HEK293 (cell line): ENCODE measurements at regions not wholly inside any gene's neighbourhood (a gene's known extent, or its start where the extent isn't known, plus 50 kb on each side); places are given as distances from the start of the nearest gene placed in this dataset.

Experiments used
- CTCF ChIA-PET: fragments of 350-600 bp; formaldehyde crosslinking; extraction: SDS; loops from one replicate; lab custom pipeline; 2021; ENCODE audit warnings: antibody characterized with exemption; lab: Yijun Ruan, JAX
- POLR2A ChIA-PET: fragments of 300-600 bp; formaldehyde crosslinking; extraction: SDS; loops from one replicate; lab custom pipeline; 2020; ENCODE audit warnings: antibody characterized with exemption, inconsistent platforms; lab: Yijun Ruan, JAX
- H3K27ac ChIP-seq: fragments of 200-500 bp; sonication (Bioruptor generic); 2 replicates; pipeline ENCODE4 v1.5.1; 2014; ENCODE audit warnings: low read depth, low read length, control low read depth, inconsistent platforms; ENCODE audit errors: extremely low read depth
- H3K36me3 ChIP-seq, 2 experiments: fragments of 200-500 bp in 1 of 2; sonication (Bioruptor generic) in 1 of 2; 1 replicate in 1 of 2; 2 replicates in 1 of 2; pipeline ENCODE4 v1.5.1; 2014 to 2017; ENCODE audit warnings: inconsistent platforms in 2 of 2, low read length in 2 of 2; ENCODE audit not compliant: control insufficient read depth in 2 of 2, insufficient read depth in 1 of 2
- H3K4me1 ChIP-seq: fragments of 200-500 bp; sonication (Bioruptor generic); 2 replicates; pipeline ENCODE4 v1.5.1; 2014; ENCODE audit warnings: mild to moderate bottlenecking, low read length, inconsistent platforms; ENCODE audit not compliant: control insufficient read depth, insufficient read depth
- H3K4me3 ChIP-seq: 2 replicates; pipeline ENCODE4 v1.5.1; 2011; ENCODE audit warnings: low read depth, mild to moderate bottlenecking, control low read depth, low read length, moderate library complexity
- H3K9me3 ChIP-seq: fragments of 200-500 bp; sonication (Bioruptor generic); 2 replicates; pipeline ENCODE4 v1.5.1; 2014; ENCODE audit warnings: low read depth, low read length, inconsistent platforms; ENCODE audit not compliant: control insufficient read depth, insufficient read depth
- AEBP2 ChIP-seq: fragments of 450-650 bp; formaldehyde crosslinking; IDR thresholded peaks from 2 replicates; pipeline ENCODE4 v1.5.1; 2016; ENCODE audit warnings: missing biosample characterization, missing genetic modification characterization, borderline replicate concordance
- ATF2 ChIP-seq: fragments of 450-650 bp; formaldehyde crosslinking; IDR thresholded peaks from 2 replicates; pipeline ENCODE4 v1.5.1; 2016; ENCODE audit warnings: missing biosample characterization, missing genetic modification characterization, low read depth
- GLIS1 ChIP-seq: fragments of 450-650 bp; formaldehyde crosslinking; IDR thresholded peaks from 2 replicates; pipeline ENCODE4 v1.5.1; 2016; ENCODE audit warnings: missing biosample characterization, missing genetic modification characterization
- GLIS2 ChIP-seq: fragments of 450-650 bp; formaldehyde crosslinking; IDR thresholded peaks from 2 replicates; pipeline ENCODE4 v1.5.1; 2016; ENCODE audit warnings: missing biosample characterization, missing genetic modification characterization
- KLF10 ChIP-seq: fragments of 450-650 bp; IDR thresholded peaks from 2 replicates; pipeline ENCODE4 v1.5.1; 2018; ENCODE audit warnings: missing biosample characterization, mild to moderate bottlenecking, missing genetic modification characterization
- OSR2 ChIP-seq: fragments of 450-650 bp; formaldehyde crosslinking; IDR thresholded peaks from 2 replicates; pipeline ENCODE4 v1.5.1; 2016; ENCODE audit warnings: missing biosample characterization, missing genetic modification characterization
- PRDM1 ChIP-seq: fragments of 450-650 bp; formaldehyde crosslinking; IDR thresholded peaks from 2 replicates; pipeline ENCODE4; 2016; ENCODE audit warnings: missing biosample characterization, missing genetic modification characterization
- PRDM2 ChIP-seq: fragments of 450-650 bp; formaldehyde crosslinking; IDR thresholded peaks from 2 replicates; pipeline ENCODE4 v1.5.1; 2016; ENCODE audit warnings: missing biosample characterization, missing genetic modification characterization, borderline replicate concordance
- WT1 ChIP-seq: fragments of 450-650 bp; formaldehyde crosslinking; IDR thresholded peaks from 2 replicates; pipeline ENCODE4 v1.5.1; 2016; ENCODE audit warnings: missing biosample characterization, missing genetic modification characterization
- ZBTB48 ChIP-seq: fragments of 450-650 bp; formaldehyde crosslinking; IDR thresholded peaks from 2 replicates; pipeline ENCODE4 v1.5.1; 2016; ENCODE audit warnings: missing biosample characterization, missing genetic modification characterization
- ZNF221 ChIP-seq: fragments of 450-650 bp; formaldehyde crosslinking; IDR thresholded peaks from 2 replicates; pipeline ENCODE4 v1.5.1; 2017; ENCODE audit warnings: missing biosample characterization, missing genetic modification characterization, borderline replicate concordance
- ZNF280C ChIP-seq: fragments of 450-650 bp; formaldehyde crosslinking; IDR thresholded peaks from 2 replicates; pipeline ENCODE4 v1.5.1; 2016; ENCODE audit warnings: missing biosample characterization, missing genetic modification characterization
- ZNF341 ChIP-seq: fragments of 450-650 bp; formaldehyde crosslinking; IDR thresholded peaks from 2 replicates; pipeline ENCODE4; 2016; ENCODE audit warnings: low read depth, missing biosample characterization, missing genetic modification characterization
- ZNF404 ChIP-seq: fragments of 450-650 bp; formaldehyde crosslinking; IDR thresholded peaks from 2 replicates; pipeline ENCODE4 v1.5.1; 2017; ENCODE audit warnings: missing biosample characterization, missing genetic modification characterization
- ZNF521 ChIP-seq: fragments of 450-650 bp; formaldehyde crosslinking; IDR thresholded peaks from 2 replicates; pipeline ENCODE4 v1.5.1; 2017; ENCODE audit warnings: missing biosample characterization, mild to moderate bottlenecking, missing genetic modification characterization
- ZNF555 ChIP-seq: fragments of 450-650 bp; formaldehyde crosslinking; conservative IDR thresholded peaks from 2 replicates; pipeline ENCODE4 v1.5.1; 2017; ENCODE audit warnings: missing biosample characterization, mild to moderate bottlenecking, missing genetic modification characterization, inconsistent platforms
- ZSCAN18 ChIP-seq: fragments of 450-650 bp; formaldehyde crosslinking; IDR thresholded peaks from 2 replicates; pipeline ENCODE4 v1.5.1; 2016; ENCODE audit warnings: missing biosample characterization, missing genetic modification characterization
- ZXDB ChIP-seq: fragments of 450-650 bp; formaldehyde crosslinking; IDR thresholded peaks from 2 replicates; pipeline ENCODE4 v1.5.1; 2016; ENCODE audit warnings: missing biosample characterization, missing genetic modification characterization

GRCh38 chr1:101290922-101291561, 54.2 kb downstream of the S1PR1 start:
- Histone ChIP-seq H3K36me3 (no peaks in the 10 kb centered on the region), H3K9me3 (no peaks in the 10 kb centered on the region), H3K4me3 (no peak overlapping the region), H3K27ac (peak overlapping the region; percentile 61), H3K4me1 (peaks cover 14% of the 10 kb centered on the region)
- POLR2A ChIA-PET, result interaction anchor here (1.2 kb wide), 1 partner anchor 394 kb away, joined by 3 read pairs; no protein-coding TSS in a partner anchor
- CTCF ChIA-PET, result interaction anchor here (0.6 to 4.6 kb wide), 13 partner anchors 8 to 622 kb away, joined by 3 to 24 read pairs (median 4); no protein-coding TSS in a partner anchor
- TF ChIP-seq ZNF555 (no peak), ZNF521 (tag by site-specific recombination) (no peak), OSR2 (tag by site-specific recombination) (no peak), ZNF341 (tag by site-specific recombination) (0 out of 2 replicates have a peak, but pooled peaks have one; percentile 33), ZNF221 (no peak)

- POLR2A ChIA-PET, result interaction anchor here (1.2 kb wide), 1 partner anchor 395 kb away, joined by 3 read pairs; no protein-coding TSS in a partner anchor
- CTCF ChIA-PET, result interaction anchor here (0.6 to 4.6 kb wide), 4 partner anchors 12 to 371 kb away, joined by 3 to 24 read pairs (median 4); no protein-coding TSS in a partner anchor
- Histone ChIP-seq H3K27ac (peak overlapping the region; percentile 61), H3K4me3 (no peak overlapping the region), H3K36me3 (no peaks in the 10 kb centered on the region), H3K4me1 (peaks cover 14% of the 10 kb centered on the region), H3K9me3 (no peaks in the 10 kb centered on the region)
- TF ChIP-seq GLIS2 (tag by site-specific recombination) (no peak), ZBTB48 (tag by site-specific recombination) (no peak), ZNF404 (tag by site-specific recombination) (no peak), ZNF280C (tag by site-specific recombination) (no peak), PRDM2 (tag by site-specific recombination) (no peak), ZXDB (tag by site-specific recombination) (0 out of 2 replicates have a peak, but pooled peaks have one; percentile 56), ZSCAN18 (tag by site-specific recombination) (no peak), WT1 (tag by site-specific recombination) (peak; percentile 62; the same call in 1 of the 2 replicates), ATF2 (0 out of 2 replicates have a peak, but pooled peaks have one; percentile 3), KLF10 (tag by site-specific recombination) (peak; percentile 39; the same call in 1 of the 2 replicates), GLIS1 (no peak), PRDM1 (tag by site-specific recombination) (peak; percentile 63), AEBP2 (tag by site-specific recombination) (no peak), OSR2 (tag by site-specific recombination) (peak; percentile 94)
Observed at GRCh38 chr1:101291562-101292380, 55.0 kb downstream of the S1PR1 start.
